Activated naive CD8-positive, alpha-beta T cell treated with anti-CD3 and anti-CD28 coated beads for 36 hours (primary cell): ENCODE measurements at regions not wholly inside any gene's neighbourhood (a gene's known extent, or its start where the extent isn't known, plus 50 kb on each side); places are given as distances from the start of the nearest gene placed in this dataset.
"Not testable (repeated sequence)": the region's sequence is repeated elsewhere in the genome, so short reads cannot be mapped to it uniquely, and the experiment has no call there.

Experiments
- DNase-seq: peaks from one replicate; pipeline ENCODE4 v3.0.0; 2021
- H3K27ac Mint-ChIP-seq: one replicate; pipeline ENCODE4 v1.8.0; 2022; ENCODE audit warnings: mild to moderate bottlenecking, moderate library complexity, mixed read lengths
- H3K27me3 Mint-ChIP-seq: one replicate; pipeline ENCODE4 v1.8.0; 2022; ENCODE audit warnings: mild to moderate bottlenecking, mixed read lengths
- H3K36me3 Mint-ChIP-seq: one replicate; pipeline ENCODE4 v1.8.0; 2021; ENCODE audit warnings: mild to moderate bottlenecking, mixed read lengths
- H3K4me1 Mint-ChIP-seq: one replicate; pipeline ENCODE4 v1.8.0; 2021; ENCODE audit warnings: mixed read lengths
- H3K4me3 Mint-ChIP-seq: one replicate; pipeline ENCODE4 v1.8.0; 2022; ENCODE audit warnings: mild to moderate bottlenecking, moderate library complexity, mixed read lengths
- H3K9me3 Mint-ChIP-seq: one replicate; pipeline ENCODE4 v1.8.0; 2022; ENCODE audit warnings: mixed read lengths

DNA sequence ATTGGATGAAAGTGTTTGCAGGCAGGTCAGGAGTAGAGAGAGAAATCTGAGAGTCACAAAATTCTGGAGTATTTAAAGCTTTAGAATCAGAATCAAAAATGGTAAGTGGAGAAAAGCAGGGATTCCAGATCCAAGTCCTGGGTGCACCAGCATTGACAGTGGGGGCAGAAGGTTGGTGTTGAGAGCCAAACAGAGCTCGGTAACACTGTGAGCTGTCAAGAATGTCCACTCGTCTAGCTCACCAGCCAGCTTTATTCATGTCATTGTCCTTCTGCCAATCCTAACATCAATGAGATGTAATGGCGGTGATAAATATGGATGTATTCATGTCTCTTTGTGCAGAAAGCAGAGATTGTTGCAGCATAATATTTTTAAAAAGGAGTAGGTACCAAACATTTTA, 128.8 kb downstream of the KLF6 start:
- Mint-ChIP-seq H3K4me1 (peaks cover 20% of the 10 kb centered on the region), H3K9me3 (peaks cover under 1% of the 10 kb centered on the region), H3K4me3 (no peak overlapping the region), H3K36me3 (no peaks in the 10 kb centered on the region), H3K27ac (no peak overlapping the region), H3K27me3 (peaks cover 22% of the 10 kb centered on the region)
- no peak for DNase-seq

DNA sequence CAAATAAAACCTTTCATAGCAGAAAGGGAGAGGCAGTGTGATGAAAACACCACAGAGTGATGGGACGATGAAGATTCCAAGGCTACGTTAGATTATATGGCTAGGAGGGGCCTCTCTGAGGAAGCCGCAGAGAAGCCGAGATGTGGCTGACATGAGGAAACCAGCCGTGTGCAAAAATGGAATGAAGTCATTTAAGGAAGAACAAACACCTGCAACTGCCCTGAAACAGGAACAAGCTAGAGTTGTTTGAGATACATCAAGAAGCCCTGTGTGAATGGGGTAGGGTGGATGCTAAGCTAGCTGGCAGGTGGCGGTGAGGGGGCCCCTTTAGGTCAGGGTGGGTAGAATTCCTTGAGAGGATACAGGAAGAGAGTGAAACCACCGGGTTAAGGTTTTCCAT, 129.5 kb downstream of the KLF6 start:
- Mint-ChIP-seq H3K27me3 (peaks cover 25% of the 10 kb centered on the region), H3K9me3 (no peaks in the 10 kb centered on the region), H3K4me1 (peaks cover 20% of the 10 kb centered on the region), H3K27ac (no peak overlapping the region), H3K36me3 (no peaks in the 10 kb centered on the region), H3K4me3 (no peak overlapping the region)
- no peak for DNase-seq

DNA sequence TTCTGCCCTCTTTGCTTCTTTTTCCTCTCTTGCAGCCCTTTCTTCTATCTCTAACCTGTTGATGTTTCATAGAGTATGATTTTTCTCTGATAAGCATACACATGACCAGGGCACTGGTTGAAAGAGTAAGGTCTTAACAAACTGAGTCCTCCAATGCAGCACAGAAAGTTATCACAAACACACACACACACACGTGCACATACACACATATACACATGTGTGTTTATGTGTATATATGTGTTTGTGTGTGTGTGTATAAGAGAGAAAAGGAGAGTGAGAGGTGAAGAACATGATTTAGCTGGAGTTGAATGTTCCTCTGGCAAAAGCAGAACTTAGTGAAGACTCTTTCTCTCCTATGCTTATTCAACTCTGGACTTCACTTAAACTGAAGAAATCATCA, 130.0 kb downstream of the KLF6 start:
- H3K4me3 Mint-ChIP-seq: no peak overlapping the region

DNA sequence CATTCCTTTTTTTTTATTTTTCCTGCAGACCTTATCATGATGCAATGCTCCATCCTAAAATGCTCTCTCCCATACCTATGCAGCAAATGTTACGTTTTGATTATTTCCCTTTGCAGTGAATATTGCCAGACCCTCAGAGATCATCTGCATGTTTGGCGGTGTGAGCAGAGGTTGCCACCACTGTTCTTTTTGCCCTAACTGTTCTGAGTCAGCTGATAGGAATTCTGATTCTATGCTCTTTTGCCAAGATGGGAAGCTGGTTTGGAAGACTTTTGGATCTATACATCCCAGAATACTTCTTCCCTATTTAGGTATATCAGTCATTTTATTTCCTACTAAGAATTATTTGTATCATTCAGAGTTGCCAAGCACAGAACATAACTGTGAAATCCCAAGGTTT, 130.5 kb downstream of the KLF6 start:
- H3K4me1 Mint-ChIP-seq: peaks cover 18% of the 10 kb centered on the region
- no peaks in the 10 kb centered on the region for H3K9me3 Mint-ChIP-seq
- no peak overlapping the region for H3K27ac Mint-ChIP-seq
- H3K36me3 Mint-ChIP-seq: no peaks in the 10 kb centered on the region
- H3K4me3 Mint-ChIP-seq: no peak overlapping the region
- peaks cover 28% of the 10 kb centered on the region for H3K27me3 Mint-ChIP-seq
- DNase-seq: no peak

More for the DNA sequence above, 130.0 kb downstream of the KLF6 start:
- H3K4me1 Mint-ChIP-seq: peaks cover 20% of the 10 kb centered on the region
- no peaks in the 10 kb centered on the region for H3K9me3 Mint-ChIP-seq
- H3K27me3 Mint-ChIP-seq: peaks cover 28% of the 10 kb centered on the region
- no peaks in the 10 kb centered on the region for H3K36me3 Mint-ChIP-seq
- DNase-seq: no peak
- H3K27ac Mint-ChIP-seq: no peak overlapping the region

DNA sequence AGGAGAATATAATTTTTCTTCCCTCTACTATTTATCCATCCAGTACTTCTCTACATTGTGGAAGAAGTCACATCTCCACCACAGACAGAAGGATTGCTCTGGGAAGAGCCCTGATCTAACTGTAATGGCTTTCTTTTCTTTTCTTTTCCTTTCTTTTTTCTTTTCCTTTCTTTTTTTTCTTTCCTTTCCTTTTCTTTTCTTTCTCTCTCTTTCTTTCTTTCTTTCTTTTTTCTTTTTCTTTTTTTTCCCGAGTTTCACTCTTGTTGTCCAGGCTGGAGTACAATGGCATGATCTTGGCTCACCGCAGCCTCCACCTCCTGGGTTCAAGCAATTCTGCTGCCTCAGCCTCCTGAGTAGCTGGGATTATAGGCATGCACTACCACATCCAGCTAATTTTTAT, 131.7 kb downstream of the KLF6 start:
- Mint-ChIP-seq H3K27me3 (peaks cover 28% of the 10 kb centered on the region), H3K4me1 (peaks cover 18% of the 10 kb centered on the region)

DNA sequence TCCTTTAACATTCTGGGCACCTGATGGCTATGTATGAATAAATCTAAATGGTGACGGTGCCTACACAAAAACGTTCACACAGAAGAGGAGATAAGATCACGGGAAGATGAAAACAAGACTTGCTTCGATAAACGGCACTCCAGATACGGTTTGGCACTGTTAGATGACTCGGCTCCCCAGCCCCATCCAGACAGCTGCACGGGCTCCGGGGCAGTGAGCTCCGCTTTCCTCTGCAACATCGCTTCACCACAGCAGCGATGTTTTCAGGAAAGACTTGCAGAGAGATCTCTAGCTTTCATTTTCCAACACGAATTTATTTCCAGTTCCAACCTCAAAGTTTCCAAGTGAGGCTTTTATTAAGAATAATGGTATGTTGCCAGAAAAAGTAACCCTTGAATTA, 132.1 kb downstream of the KLF6 start:
- H3K27ac Mint-ChIP-seq: no peak overlapping the region

More for the DNA sequence above, 131.7 kb downstream of the KLF6 start:
- peak overlapping the region; percentile 59 for H3K4me3 Mint-ChIP-seq
- H3K27ac Mint-ChIP-seq, DNase-seq, H3K36me3 Mint-ChIP-seq, H3K9me3 Mint-ChIP-seq: not testable (repeated sequence)

DNA sequence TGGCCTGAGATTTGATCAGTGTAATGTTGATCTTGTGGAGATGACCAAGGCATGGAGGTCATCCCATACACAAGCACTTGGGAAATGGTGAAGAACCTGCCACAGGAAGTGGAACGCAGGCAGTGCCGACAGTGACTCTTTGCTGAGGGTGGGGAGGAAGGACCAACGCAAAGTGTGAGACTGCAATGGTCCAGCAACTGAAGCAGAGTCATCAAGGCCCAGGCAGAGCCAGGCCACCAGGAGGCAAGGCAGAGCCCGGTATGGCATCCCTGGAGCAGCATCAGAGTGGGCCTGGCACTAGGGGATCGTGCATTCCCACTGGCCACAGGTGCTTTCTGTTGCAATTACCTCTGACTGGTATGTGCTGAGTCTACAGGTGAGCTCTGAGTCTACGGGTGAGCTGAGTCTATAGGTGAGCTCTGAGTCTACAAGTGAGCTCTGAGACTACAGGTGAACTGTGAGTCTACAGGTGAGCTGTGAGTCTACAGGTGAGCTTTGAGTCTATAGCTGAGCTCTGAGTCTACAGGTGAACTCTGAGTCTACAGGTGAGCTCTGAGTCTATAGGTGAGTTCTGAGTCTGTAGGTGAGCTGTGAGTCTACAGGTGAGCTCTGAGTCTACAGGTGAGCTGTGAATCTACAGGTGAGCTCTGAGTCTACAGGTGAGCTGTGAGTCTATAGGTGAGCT, 132.9 kb downstream of the KLF6 start:
- no peak for DNase-seq
- no peaks in the 10 kb centered on the region for H3K9me3 Mint-ChIP-seq
- H3K4me3 Mint-ChIP-seq: no peak overlapping the region
- H3K4me1 Mint-ChIP-seq: peaks cover 18% of the 10 kb centered on the region
- H3K27ac Mint-ChIP-seq: no peak overlapping the region
- H3K36me3 Mint-ChIP-seq: no peaks in the 10 kb centered on the region
- peaks cover 28% of the 10 kb centered on the region for H3K27me3 Mint-ChIP-seq

More for the DNA sequence above, 132.1 kb downstream of the KLF6 start:
- no peaks in the 10 kb centered on the region for H3K9me3 Mint-ChIP-seq
- H3K4me1 Mint-ChIP-seq: peaks cover 18% of the 10 kb centered on the region
- H3K27me3 Mint-ChIP-seq: peaks cover 28% of the 10 kb centered on the region
- H3K4me3 Mint-ChIP-seq: peak overlapping the region; percentile 59
- peak; percentile 25 for DNase-seq
- no peaks in the 10 kb centered on the region for H3K36me3 Mint-ChIP-seq

DNA sequence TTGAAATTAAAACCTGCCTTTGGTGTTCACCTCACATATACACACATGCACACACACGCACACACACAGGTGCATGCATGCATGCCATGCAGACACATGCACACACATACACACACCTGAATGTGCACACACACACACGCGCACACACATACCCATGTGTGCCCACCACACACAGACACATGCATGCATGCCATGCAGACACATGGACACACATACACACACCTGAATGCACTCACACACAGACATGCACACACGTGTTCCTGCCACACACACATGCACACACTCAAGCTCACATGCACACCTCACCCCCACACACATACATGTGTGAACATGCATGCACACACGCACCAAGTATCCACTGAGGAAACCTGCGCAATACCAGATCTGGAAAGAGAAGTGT, 136.4 kb downstream of the KLF6 start:
- Mint-ChIP-seq H3K27ac (no peak overlapping the region), H3K36me3 (no peaks in the 10 kb centered on the region), H3K4me1 (peaks cover 7% of the 10 kb centered on the region), H3K4me3 (no peak overlapping the region), H3K9me3 (no peaks in the 10 kb centered on the region), H3K27me3 (peaks cover 13% of the 10 kb centered on the region)
- DNase-seq: no peak

DNA sequence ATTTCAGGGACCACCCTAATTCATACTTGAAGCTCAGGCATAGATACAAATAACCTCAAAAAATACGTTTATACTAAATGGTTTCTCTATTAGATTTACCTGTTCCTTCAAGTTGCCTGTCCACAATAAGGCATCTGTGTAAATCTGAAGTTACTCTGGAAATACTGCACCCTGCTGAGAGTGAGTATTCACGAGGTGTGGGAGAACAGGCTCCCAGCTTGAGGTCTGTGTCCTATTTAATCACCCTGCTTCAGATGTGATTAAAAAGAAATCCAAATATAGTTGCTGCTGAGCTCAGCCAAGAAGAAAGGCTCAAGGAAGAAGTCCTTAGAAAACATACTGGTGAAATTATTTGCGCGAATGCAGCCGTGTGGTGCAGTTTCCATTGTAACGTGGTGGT, 136.8 kb downstream of the KLF6 start:
- Mint-ChIP-seq H3K4me1 (peaks cover 5% of the 10 kb centered on the region), H3K4me3 (no peak overlapping the region), H3K36me3 (no peaks in the 10 kb centered on the region), H3K27ac (no peak overlapping the region), H3K27me3 (peaks cover 10% of the 10 kb centered on the region), H3K9me3 (no peaks in the 10 kb centered on the region)
- no peak for DNase-seq

DNA sequence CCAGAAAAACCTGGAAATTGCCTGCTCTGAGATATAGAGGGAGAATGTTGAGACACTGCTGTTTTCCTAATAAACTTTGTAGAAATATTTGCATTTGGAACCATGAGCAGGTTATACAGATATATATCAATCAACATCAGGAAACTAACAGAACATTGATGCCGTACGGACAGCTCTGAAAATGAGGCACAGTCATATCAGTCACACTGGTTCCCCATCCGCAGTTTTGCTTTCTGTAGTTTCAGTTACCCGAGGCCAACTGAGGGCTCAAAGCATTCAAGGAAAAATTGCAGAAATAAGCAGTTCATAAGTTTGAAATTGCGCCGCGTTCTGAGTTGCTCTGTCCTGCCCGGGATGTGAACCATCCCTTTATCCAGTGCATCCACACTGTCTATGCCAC, 137.9 kb downstream of the KLF6 start:
- H3K27ac Mint-ChIP-seq: no peak overlapping the region
- peaks cover 6% of the 10 kb centered on the region for H3K27me3 Mint-ChIP-seq
- H3K4me3 Mint-ChIP-seq: no peak overlapping the region
- no peaks in the 10 kb centered on the region for H3K4me1 Mint-ChIP-seq
- H3K36me3 Mint-ChIP-seq: no peaks in the 10 kb centered on the region
- no peak for DNase-seq
- no peaks in the 10 kb centered on the region for H3K9me3 Mint-ChIP-seq

DNA sequence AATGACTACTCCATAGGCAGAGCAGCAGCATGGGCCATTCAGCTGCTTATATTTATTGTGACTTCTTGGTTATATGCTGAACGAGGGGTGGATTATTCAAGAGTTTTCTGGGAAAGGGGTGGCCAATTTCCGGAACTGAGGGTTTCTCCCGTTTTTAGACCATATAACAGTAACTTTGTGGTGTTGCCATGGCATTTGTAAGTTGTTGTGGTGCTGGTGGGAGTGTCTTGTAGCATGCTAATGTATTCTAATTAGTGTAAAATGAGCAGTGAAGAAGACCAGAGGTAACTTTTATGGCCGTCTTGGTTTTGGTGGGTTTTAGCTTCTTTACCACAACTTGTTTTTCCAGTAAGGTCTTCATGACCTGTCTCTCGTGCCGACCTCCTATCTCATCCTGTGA, 139.6 kb downstream of the KLF6 start:
- Mint-ChIP-seq H3K36me3 (no peaks in the 10 kb centered on the region), H3K9me3 (no peaks in the 10 kb centered on the region), H3K4me3 (no peak overlapping the region), H3K27ac (no peak overlapping the region), H3K4me1 (peaks cover 4% of the 10 kb centered on the region), H3K27me3 (peaks cover 1% of the 10 kb centered on the region)
- DNase-seq: no peak

DNA sequence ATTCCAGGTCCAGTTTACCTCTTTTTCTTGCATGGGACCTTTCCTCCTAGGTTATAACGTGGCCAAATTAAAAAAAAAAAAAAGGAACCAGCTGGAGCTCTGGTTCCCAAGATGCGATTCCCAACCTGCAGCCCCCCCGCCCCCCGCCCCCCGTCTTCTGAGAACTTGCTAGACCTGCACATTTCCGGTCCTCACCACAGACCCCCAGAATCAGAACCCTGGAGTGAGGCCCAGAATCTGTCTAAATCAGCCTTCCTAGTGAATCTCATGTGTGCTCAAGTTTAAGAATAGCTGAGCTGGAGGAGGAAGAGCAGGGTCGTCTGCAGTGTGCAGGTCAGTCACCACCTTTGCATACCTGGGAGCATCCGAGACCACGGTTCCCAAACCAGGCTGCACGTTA, 144.2 kb downstream of the KLF6 start:
- H3K27me3 Mint-ChIP-seq: no peaks in the 10 kb centered on the region
- no peaks in the 10 kb centered on the region for H3K9me3 Mint-ChIP-seq
- no peak overlapping the region for H3K4me3 Mint-ChIP-seq
- H3K27ac Mint-ChIP-seq: no peak overlapping the region
- DNase-seq: no peak
- no peaks in the 10 kb centered on the region for H3K36me3 Mint-ChIP-seq
- H3K4me1 Mint-ChIP-seq: peaks cover 4% of the 10 kb centered on the region

DNA sequence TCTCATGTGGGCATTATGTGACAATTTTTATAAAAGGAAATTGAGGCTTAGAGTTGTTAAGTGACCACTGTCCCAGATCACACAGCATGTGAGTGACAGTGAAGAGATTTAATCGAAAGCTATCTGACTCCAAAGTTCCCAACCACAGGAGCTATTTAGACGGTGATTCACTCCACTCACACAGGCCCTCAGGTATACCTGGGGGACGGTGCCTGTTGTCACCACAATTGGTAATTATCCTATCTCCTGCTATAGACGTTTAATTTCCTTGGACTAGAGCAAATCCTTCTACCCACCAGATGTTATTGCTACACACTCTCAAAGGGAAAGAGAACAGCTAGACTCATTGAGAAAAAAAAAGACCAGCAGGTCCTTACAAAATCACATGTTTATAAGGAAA, 145.5 kb downstream of the KLF6 start:
- peaks cover 4% of the 10 kb centered on the region for H3K4me1 Mint-ChIP-seq
- H3K27me3 Mint-ChIP-seq: no peaks in the 10 kb centered on the region
- no peak overlapping the region for H3K4me3 Mint-ChIP-seq
- no peak for DNase-seq
- no peaks in the 10 kb centered on the region for H3K9me3 Mint-ChIP-seq
- no peak overlapping the region for H3K27ac Mint-ChIP-seq
- no peaks in the 10 kb centered on the region for H3K36me3 Mint-ChIP-seq

DNA sequence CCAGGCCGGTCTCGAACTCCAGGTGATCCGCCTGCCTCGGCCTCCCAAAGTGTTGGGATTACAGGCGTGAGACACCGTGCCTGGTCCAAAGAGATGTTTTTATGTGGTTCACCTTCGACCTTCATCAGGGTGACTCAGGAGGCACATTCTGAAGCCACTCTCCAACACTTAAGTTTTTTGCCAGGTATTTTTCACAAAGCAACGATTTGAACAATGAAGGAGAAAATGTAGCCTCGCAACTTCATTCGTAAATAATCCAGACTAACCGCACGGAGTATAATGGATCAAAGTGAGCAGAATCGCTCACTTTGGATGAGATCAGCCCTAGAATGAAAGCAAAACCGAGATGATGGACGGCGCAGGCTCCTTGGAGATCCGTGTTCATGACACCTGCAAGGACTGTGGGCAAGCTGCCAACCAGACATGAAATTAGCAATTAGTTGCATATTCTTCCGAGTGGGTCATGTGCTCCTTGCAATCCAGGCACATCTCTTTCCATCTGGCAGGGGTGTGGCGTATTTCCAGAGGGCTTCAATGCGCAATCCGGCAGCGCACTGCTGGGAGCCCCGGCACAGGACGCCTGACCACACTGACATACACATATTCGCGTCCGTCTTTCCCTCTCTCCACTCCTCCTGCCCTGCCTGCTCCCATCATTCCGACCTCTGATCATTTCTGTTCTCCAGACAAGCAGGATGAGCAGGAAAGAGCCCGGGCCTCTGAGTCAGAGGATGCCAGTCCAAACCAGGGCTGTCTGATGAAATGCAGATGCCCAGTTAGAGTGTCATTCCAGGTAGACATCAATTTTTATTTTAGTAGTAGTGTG, 148.4 kb downstream of the KLF6 start:
- no peak for DNase-seq
- H3K27ac Mint-ChIP-seq: no peak overlapping the region
- H3K4me1 Mint-ChIP-seq: peaks cover 4% of the 10 kb centered on the region
- H3K36me3 Mint-ChIP-seq: no peaks in the 10 kb centered on the region
- H3K27me3 Mint-ChIP-seq: no peaks in the 10 kb centered on the region
- no peak overlapping the region for H3K4me3 Mint-ChIP-seq
- no peaks in the 10 kb centered on the region for H3K9me3 Mint-ChIP-seq

DNA sequence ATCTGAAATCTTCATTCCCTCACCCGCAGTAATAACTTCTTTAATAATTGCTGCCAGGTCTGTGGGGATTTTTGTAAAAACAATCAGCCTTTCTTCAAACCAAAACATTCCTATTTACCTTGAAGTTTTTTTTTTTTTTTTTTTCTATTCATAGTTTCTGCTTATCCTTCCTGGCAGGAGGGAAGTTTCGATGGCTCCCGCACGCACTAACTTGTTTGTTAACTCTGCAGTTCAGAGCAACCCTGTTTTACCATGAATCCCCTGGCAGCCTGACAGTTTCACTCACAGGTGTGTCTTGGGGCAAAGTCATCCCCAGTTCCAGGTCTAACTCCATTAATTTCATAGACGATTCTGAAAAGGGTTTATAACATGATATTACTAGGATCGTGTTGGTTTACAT, 149.3 kb downstream of the KLF6 start:
- Mint-ChIP-seq H3K4me1 (no peaks in the 10 kb centered on the region), H3K9me3 (no peaks in the 10 kb centered on the region), H3K4me3 (no peak overlapping the region), H3K36me3 (no peaks in the 10 kb centered on the region), H3K27ac (no peak overlapping the region), H3K27me3 (no peaks in the 10 kb centered on the region)
- DNase-seq: no peak

DNA sequence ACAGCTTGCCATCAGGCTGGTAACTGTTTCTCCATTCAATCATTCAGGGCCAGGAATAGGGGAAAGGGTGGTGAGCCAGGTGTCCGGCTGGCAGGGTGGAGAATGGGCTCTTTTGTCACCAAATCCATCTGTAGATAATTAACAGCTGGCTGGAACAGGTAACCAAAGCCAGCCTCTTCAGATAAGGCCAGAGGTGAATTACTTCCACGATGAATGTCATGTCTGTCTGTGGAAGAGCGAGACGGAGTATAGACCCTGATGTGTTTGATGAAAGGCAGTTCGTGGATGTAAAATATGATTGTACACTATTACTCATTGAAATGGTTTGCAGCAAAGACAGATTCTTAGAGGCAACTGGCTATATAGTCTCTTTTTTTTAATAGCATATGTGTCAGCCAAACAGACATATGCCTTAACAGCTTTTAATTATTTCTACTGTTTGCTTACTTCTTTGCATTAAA, 149.8 kb downstream of the KLF6 start:
- no peak overlapping the region for H3K4me3 Mint-ChIP-seq
- DNase-seq: no peak
- H3K36me3 Mint-ChIP-seq: no peaks in the 10 kb centered on the region
- H3K9me3 Mint-ChIP-seq: no peaks in the 10 kb centered on the region
- no peaks in the 10 kb centered on the region for H3K4me1 Mint-ChIP-seq
- H3K27me3 Mint-ChIP-seq: no peaks in the 10 kb centered on the region
- no peak overlapping the region for H3K27ac Mint-ChIP-seq
